SU-DHL-6 (cell line): ENCODE measurements at regions not wholly inside any gene's neighbourhood (a gene's known extent, or its start where the extent isn't known, plus 50 kb on each side); places are given as distances from the start of the nearest gene placed in this dataset.

Experiments
- H2AFZ ChIP-seq: fragments of 200-600 bp; sonication (generic); 2 replicates; pipeline ENCODE4 v1.6.1; 2014; ENCODE audit warnings: low read depth, mild to moderate bottlenecking, moderate library complexity, mixed read lengths, antibody characterized with exemption, low read length; ENCODE audit not compliant: severe bottlenecking
- H3F3A ChIP-seq: fragments of 200-600 bp; shearing (Covaris generic); 2 replicates; pipeline ENCODE4 v1.6.0; 2016; ENCODE audit warnings: antibody characterized with exemption, mild to moderate bottlenecking; ENCODE audit not compliant: insufficient read depth
- H3K27ac ChIP-seq: fragments of 200-600 bp; sonication (generic); 2 replicates; pipeline ENCODE4 v1.5.1; 2016; ENCODE audit warnings: low read depth, mild to moderate bottlenecking, low read length, moderate library complexity, mixed read lengths
- H3K27me3 ChIP-seq: fragments of 200-600 bp; sonication (generic), shearing (Covaris generic); 2 replicates; pipeline ENCODE4 v1.6.0; 2014; ENCODE audit warnings: mild to moderate bottlenecking, low read length
- H3K36me3 ChIP-seq: fragments of 200-600 bp; sonication (generic); 2 replicates; pipeline ENCODE4 v1.6.1; 2014; ENCODE audit warnings: mild to moderate bottlenecking, low read length, mixed read lengths
- H3K4me2 ChIP-seq: fragments of 300-600, 200-600 bp; shearing (Covaris generic), sonication (generic); 2 replicates; pipeline ENCODE4 v1.6.0; 2014; ENCODE audit warnings: low read length, low read depth, mild to moderate bottlenecking; ENCODE audit not compliant: poor library complexity, severe bottlenecking
- H3K4me3 ChIP-seq: fragments of 200-600 bp; sonication (generic); 2 replicates; pipeline ENCODE4 v1.5.1; 2014; ENCODE audit warnings: antibody characterized with exemption, low read length, mild to moderate bottlenecking, mixed read lengths; ENCODE audit not compliant: insufficient read depth, poor library complexity, severe bottlenecking
- H3K79me2 ChIP-seq: fragments of 200-600 bp; sonication (generic); 2 replicates; pipeline ENCODE4 v1.6.1; 2014; ENCODE audit warnings: mild to moderate bottlenecking, low read length, moderate library complexity; ENCODE audit not compliant: insufficient read depth
- H3K9ac ChIP-seq: fragments of 200-600 bp; sonication (generic); 2 replicates; pipeline ENCODE4 v1.7.0; 2014; ENCODE audit warnings: mild to moderate bottlenecking, low read length
- H3K9me2 ChIP-seq: fragments of 200-600 bp; sonication (generic); replicated peaks from 2 replicates; pipeline ENCODE4 v1.6.1; 2014; ENCODE audit warnings: low read length; ENCODE audit not compliant: insufficient read depth
- H3K9me3 ChIP-seq: fragments of 200-600 bp; sonication (generic); 2 replicates; pipeline ENCODE4 v1.6.1; 2014; ENCODE audit warnings: low read length, mixed read lengths; ENCODE audit not compliant: insufficient read depth
- H4K20me1 ChIP-seq: fragments of 200-600 bp; sonication (generic); 2 replicates; pipeline ENCODE4 v1.6.1; 2014; ENCODE audit warnings: low read depth, mild to moderate bottlenecking, antibody characterized with exemption, low read length, moderate library complexity, mixed read lengths
- EZH2phosphoT487 ChIP-seq: fragments of 200-600 bp; sonication (generic), shearing (Covaris generic); conservative IDR thresholded peaks from 2 replicates; pipeline ENCODE4 v1.6.1; 2018; ENCODE audit warnings: mild to moderate bottlenecking, antibody characterized with exemption, low read length, moderate library complexity, mixed read lengths
- TF ChIP-seq, protein P1 (sequence below): fragments of 200-600 bp; sonication (generic); IDR thresholded peaks from one replicate; pipeline ENCODE4 v1.5.1; 2017; ENCODE audit warnings: antibody characterized with exemption, mild to moderate bottlenecking, low read length, moderate library complexity; ENCODE audit not compliant: insufficient read depth, poor library complexity, severe bottlenecking

DNA sequence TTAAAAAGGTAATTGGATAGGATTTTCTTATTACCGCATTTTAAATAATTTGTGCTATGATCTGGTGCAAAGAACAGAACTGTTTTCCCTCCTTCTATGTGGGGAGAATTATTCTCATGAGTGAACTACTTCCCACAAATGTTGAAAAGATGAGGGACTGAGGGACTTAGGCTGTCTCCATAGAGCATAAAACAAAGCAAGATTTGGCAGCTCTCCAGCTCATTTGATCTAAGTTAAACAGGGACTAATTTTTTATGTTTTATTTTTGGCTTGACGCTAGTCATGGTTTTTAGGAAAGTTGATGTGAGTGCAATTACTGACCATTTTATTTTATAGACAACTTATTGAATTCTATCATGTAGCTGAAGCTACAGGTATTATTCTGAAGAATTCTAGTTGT is 362.3 kb downstream of the HLX start:
- Histone ChIP-seq H3K36me3 (no peaks in the 10 kb centered on the region), H3K27ac (no peak overlapping the region), H3K9me3 (no peaks in the 10 kb centered on the region), H3K9me2 (no peaks in the 10 kb centered on the region), H3K27me3 (no peaks in the 10 kb centered on the region), H3F3A (no peaks in the 10 kb centered on the region), H3K79me2 (no peaks in the 10 kb centered on the region), H3K9ac (no peak overlapping the region), H3K4me2 (no peak overlapping the region), H2AFZ (no peak overlapping the region), H3K4me3 (no peak overlapping the region), H4K20me1 (no peaks in the 10 kb centered on the region)
- no peak for TF ChIP-seq EZH2phosphoT487
- TF ChIP-seq, protein P1, sequence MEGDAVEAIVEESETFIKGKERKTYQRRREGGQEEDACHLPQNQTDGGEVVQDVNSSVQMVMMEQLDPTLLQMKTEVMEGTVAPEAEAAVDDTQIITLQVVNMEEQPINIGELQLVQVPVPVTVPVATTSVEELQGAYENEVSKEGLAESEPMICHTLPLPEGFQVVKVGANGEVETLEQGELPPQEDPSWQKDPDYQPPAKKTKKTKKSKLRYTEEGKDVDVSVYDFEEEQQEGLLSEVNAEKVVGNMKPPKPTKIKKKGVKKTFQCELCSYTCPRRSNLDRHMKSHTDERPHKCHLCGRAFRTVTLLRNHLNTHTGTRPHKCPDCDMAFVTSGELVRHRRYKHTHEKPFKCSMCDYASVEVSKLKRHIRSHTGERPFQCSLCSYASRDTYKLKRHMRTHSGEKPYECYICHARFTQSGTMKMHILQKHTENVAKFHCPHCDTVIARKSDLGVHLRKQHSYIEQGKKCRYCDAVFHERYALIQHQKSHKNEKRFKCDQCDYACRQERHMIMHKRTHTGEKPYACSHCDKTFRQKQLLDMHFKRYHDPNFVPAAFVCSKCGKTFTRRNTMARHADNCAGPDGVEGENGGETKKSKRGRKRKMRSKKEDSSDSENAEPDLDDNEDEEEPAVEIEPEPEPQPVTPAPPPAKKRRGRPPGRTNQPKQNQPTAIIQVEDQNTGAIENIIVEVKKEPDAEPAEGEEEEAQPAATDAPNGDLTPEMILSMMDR = no peak

- H3K9me2 ChIP-seq = no peaks in the 10 kb centered on the region
- no peaks in the 10 kb centered on the region for H3K27me3 ChIP-seq
- TF ChIP-seq, protein P1 = no peak
- TF ChIP-seq EZH2phosphoT487 = no peak
- H3K4me3 ChIP-seq = no peak overlapping the region
- no peaks in the 10 kb centered on the region for H3F3A ChIP-seq
- no peaks in the 10 kb centered on the region for H3K36me3 ChIP-seq
- no peaks in the 10 kb centered on the region for H3K79me2 ChIP-seq
- H3K4me2 ChIP-seq = no peak overlapping the region
- no peak overlapping the region for H3K9ac ChIP-seq
- H4K20me1 ChIP-seq = no peaks in the 10 kb centered on the region
- no peak overlapping the region for H3K27ac ChIP-seq
- H3K9me3 ChIP-seq = no peaks in the 10 kb centered on the region
- H2AFZ ChIP-seq = no peak overlapping the region
Observed at GRCh38 chr1:221246067-221246466, 366.8 kb downstream of the HLX start.

DNA sequence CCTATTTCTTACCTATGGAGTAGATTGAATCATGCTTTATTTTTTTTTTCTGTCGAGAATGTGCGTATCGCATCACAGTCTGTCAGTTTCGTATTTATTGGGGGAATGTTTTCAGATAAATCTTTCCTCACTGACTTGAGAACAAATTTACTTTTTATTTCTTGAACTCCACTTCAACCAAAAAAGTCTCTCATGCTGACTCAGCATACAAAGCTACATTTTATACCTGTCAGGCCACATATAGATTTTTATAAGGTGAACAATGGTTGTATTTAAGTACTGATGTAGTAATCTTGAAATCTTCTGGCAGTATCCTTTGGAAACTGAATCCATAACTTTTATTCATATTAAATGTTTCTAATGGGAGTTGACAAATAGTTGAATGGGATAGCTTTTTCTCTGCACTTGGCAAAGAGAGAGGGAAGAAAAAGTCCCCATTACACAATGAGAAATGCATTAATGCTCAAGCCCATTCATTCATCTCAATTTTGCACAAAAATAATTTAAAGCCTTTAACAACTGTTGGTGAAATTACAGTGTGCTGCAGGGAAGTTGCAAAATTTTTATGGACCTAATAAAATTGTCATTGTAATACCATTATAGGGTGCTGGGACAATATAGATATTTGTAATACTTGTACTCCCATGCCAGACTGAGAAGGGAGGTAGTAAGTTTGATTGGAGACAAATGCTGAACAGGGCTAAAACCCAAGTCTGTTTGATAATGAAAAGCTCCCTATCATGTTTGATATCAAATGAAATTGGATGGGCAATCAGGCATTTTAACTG is 367.6 kb downstream of the HLX start:
- H3K9ac ChIP-seq = no peak overlapping the region
- H4K20me1 ChIP-seq = no peaks in the 10 kb centered on the region
- no peak overlapping the region for H3K27ac ChIP-seq
- H3K27me3 ChIP-seq = no peaks in the 10 kb centered on the region
- no peak for TF ChIP-seq EZH2phosphoT487
- TF ChIP-seq, protein P1 = no peak
- H2AFZ ChIP-seq = no peak overlapping the region
- no peaks in the 10 kb centered on the region for H3F3A ChIP-seq
- H3K9me2 ChIP-seq = no peaks in the 10 kb centered on the region
- H3K4me3 ChIP-seq = no peak overlapping the region
- H3K36me3 ChIP-seq = no peaks in the 10 kb centered on the region
- H3K9me3 ChIP-seq = no peaks in the 10 kb centered on the region
- no peaks in the 10 kb centered on the region for H3K79me2 ChIP-seq
- no peak overlapping the region for H3K4me2 ChIP-seq
